ENCODE measurements at regions not wholly inside any gene's neighbourhood (a gene's known extent, or its start where the extent isn't known, plus 50 kb on each side); places are given as distances from the start of the nearest gene placed in this dataset.

DNA sequence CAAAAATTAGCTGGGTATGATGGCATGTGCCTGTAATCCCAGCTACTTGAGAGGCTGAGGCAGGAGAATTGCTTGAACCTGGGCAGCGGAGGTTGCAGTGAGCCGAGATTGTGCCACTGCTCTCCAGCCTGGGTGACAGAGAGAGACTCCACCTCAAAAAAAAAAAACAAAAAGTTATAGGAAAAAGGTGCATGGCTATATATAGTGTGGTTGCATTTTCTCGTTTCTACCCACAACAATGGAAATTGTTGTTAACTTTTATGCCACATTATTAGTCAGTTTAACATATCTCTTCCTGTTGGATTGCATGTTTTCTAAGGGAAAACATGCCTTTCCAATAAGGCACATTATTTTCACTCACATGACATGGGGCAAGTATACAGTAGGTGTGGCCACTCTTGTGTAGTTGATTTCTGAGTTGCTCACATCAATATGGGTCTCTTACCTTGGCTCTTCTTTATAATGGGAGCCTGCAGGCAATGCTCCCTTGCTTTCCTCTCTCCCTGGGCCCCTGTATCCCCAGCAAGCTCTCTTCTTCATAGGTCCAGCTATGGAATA is 610.0 kb downstream of the RNF144A start:
- no peak overlapping the region for H3K27ac ChIP-seq (ENCODE audit: low read length)
- H4K20me1 ChIP-seq (ENCODE audit: insufficient read depth, low read length): no peaks in the 10 kb centered on the region
- no peak for DNase-seq
- no peak overlapping the region for H2AFZ ChIP-seq (ENCODE audit: low read length)
- no peaks in the 10 kb centered on the region for H3F3A ChIP-seq (ENCODE audit: insufficient read depth, low read length)
- H3K79me2 ChIP-seq (ENCODE audit: low read length): no peaks in the 10 kb centered on the region
- H3K9me3 ChIP-seq (replicated peaks; ENCODE audit: insufficient read depth, low read length): no peaks in the 10 kb centered on the region
- no peaks in the 10 kb centered on the region for H3K27me3 ChIP-seq (replicated peaks; ENCODE audit: insufficient read depth, low read length)
- TF ChIP-seq, protein P1, sequence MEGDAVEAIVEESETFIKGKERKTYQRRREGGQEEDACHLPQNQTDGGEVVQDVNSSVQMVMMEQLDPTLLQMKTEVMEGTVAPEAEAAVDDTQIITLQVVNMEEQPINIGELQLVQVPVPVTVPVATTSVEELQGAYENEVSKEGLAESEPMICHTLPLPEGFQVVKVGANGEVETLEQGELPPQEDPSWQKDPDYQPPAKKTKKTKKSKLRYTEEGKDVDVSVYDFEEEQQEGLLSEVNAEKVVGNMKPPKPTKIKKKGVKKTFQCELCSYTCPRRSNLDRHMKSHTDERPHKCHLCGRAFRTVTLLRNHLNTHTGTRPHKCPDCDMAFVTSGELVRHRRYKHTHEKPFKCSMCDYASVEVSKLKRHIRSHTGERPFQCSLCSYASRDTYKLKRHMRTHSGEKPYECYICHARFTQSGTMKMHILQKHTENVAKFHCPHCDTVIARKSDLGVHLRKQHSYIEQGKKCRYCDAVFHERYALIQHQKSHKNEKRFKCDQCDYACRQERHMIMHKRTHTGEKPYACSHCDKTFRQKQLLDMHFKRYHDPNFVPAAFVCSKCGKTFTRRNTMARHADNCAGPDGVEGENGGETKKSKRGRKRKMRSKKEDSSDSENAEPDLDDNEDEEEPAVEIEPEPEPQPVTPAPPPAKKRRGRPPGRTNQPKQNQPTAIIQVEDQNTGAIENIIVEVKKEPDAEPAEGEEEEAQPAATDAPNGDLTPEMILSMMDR (IDR thresholded peaks at IDR 0.05; ENCODE audit: low read length): no peak
- TF ChIP-seq EZH2phosphoT487 (IDR thresholded peaks at IDR 0.05; ENCODE audit: low read length) (no peak), EZH2 (optimal IDR thresholded peaks at IDR 0.05; ENCODE audit: low read depth, low read length) (no peak)
- no peaks in the 10 kb centered on the region for H3K4me1 ChIP-seq (ENCODE audit: low read length)
- no peaks in the 10 kb centered on the region for H3K36me3 ChIP-seq (replicated peaks; ENCODE audit: insufficient read depth, low read length)
- H3K4me2 ChIP-seq (ENCODE audit: low read depth, low read length): no peak overlapping the region
- H3K4me3 ChIP-seq (ENCODE audit: low read length): no peak overlapping the region
- H3K9me2 ChIP-seq (replicated peaks; ENCODE audit: insufficient read depth, low read length): no peaks in the 10 kb centered on the region
- no peak overlapping the region for H3K9ac ChIP-seq (ENCODE audit: low read length)

DNA sequence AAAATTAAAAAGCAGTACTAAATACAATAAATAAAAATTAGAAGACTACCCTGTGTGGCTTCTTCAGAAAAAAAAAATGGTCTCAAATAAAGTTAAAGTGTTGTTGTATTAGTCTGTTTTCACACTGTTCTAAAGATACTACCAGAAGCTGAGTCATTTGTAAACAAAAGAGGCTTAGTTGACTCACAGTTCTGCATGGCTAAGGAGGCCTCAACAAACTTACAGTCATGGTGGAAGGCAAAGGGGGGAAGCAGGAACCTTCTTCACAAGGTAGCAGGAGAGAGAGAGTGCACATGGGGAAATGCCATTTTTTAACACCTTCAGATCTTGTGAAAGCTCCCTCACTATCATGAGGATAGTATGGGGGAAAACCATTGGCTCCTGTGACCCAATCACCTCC is 612.8 kb downstream of the RNF144A start:
- no peak overlapping the region for H3K27ac ChIP-seq (ENCODE audit: low read length)

DNA sequence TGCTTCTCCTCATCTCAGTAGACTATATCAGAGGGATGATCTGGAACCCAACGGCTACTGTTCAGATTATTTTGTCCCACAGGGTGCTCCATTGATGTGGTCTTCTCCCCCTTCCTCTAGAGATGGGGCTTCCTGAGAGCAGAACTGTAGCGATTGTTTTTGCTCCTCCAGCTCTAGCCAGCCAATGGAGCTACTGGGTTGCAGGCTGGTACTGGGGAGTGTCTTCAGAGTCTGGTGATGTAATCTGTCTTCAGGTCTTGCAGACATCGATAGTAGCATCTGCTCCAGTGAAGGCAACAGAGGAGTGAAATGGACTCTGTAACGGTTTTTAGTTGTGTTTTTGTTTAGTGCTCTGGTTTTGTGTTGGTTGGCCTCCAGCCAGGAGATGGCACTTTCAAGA is 621.9 kb downstream of the RNF144A start:
- Histone ChIP-seq H3K4me1 (ENCODE audit: low read length) (no peaks in the 10 kb centered on the region), H3K36me3 (replicated peaks; ENCODE audit: insufficient read depth, low read length) (no peaks in the 10 kb centered on the region), H3K9me2 (replicated peaks; ENCODE audit: insufficient read depth, low read length) (no peaks in the 10 kb centered on the region), H2AFZ (ENCODE audit: low read length) (no peak overlapping the region), H3K9me3 (replicated peaks; ENCODE audit: insufficient read depth, low read length) (no peaks in the 10 kb centered on the region), H3K27me3 (replicated peaks; ENCODE audit: insufficient read depth, low read length) (no peaks in the 10 kb centered on the region), H3K79me2 (ENCODE audit: low read length) (no peaks in the 10 kb centered on the region), H4K20me1 (ENCODE audit: insufficient read depth, low read length) (no peaks in the 10 kb centered on the region), H3K27ac (ENCODE audit: low read length) (no peak overlapping the region), H3K9ac (ENCODE audit: low read length) (no peak overlapping the region), H3K4me3 (ENCODE audit: low read length) (no peak overlapping the region), H3K4me2 (ENCODE audit: low read depth, low read length) (no peak overlapping the region), H3F3A (ENCODE audit: insufficient read depth, low read length) (no peaks in the 10 kb centered on the region)
- DNase-seq: no peak
- TF ChIP-seq EZH2 (optimal IDR thresholded peaks at IDR 0.05; ENCODE audit: low read depth, low read length) (no peak), EZH2phosphoT487 (IDR thresholded peaks at IDR 0.05; ENCODE audit: low read length) (no peak)
- TF ChIP-seq, protein P1 (IDR thresholded peaks at IDR 0.05; ENCODE audit: low read length): no peak

More for the DNA sequence above, 612.8 kb downstream of the RNF144A start:
- Histone ChIP-seq H2AFZ (ENCODE audit: low read length) (no peak overlapping the region), H3K9me2 (replicated peaks; ENCODE audit: insufficient read depth, low read length) (no peaks in the 10 kb centered on the region), H3K4me1 (ENCODE audit: low read length) (peaks cover 8% of the 10 kb centered on the region; the same call in 1 of the 2 replicates), H3K36me3 (replicated peaks; ENCODE audit: insufficient read depth, low read length) (no peaks in the 10 kb centered on the region), H3K9me3 (replicated peaks; ENCODE audit: insufficient read depth, low read length) (no peaks in the 10 kb centered on the region), H3K4me2 (ENCODE audit: low read depth, low read length) (no peak overlapping the region), H3K27me3 (replicated peaks; ENCODE audit: insufficient read depth, low read length) (no peaks in the 10 kb centered on the region), H3F3A (ENCODE audit: insufficient read depth, low read length) (no peaks in the 10 kb centered on the region), H4K20me1 (ENCODE audit: insufficient read depth, low read length) (no peaks in the 10 kb centered on the region), H3K4me3 (ENCODE audit: low read length) (no peak overlapping the region), H3K79me2 (ENCODE audit: low read length) (no peaks in the 10 kb centered on the region), H3K9ac (ENCODE audit: low read length) (no peak overlapping the region)
- TF ChIP-seq EZH2 (optimal IDR thresholded peaks at IDR 0.05; ENCODE audit: low read depth, low read length): no peak
- TF ChIP-seq EZH2phosphoT487 (IDR thresholded peaks at IDR 0.05; ENCODE audit: low read length): no peak
- TF ChIP-seq, protein P1 (IDR thresholded peaks at IDR 0.05; ENCODE audit: low read length): no peak
- DNase-seq: no peak
